Panc1 (cell line): ENCODE measurements at regions not wholly inside any gene's neighbourhood (a gene's known extent, or its start where the extent isn't known, plus 50 kb on each side); places are given as distances from the start of the nearest gene placed in this dataset.

Source experiments
- POLR2AphosphoS5 ChIP-seq: IDR thresholded peaks from 2 replicates; pipeline ENCODE4 v1.6.1; 2012; ENCODE audit warnings: mild to moderate bottlenecking, low read depth, low read length, moderate library complexity
- SIN3A ChIP-seq: IDR thresholded peaks from 2 replicates; pipeline ENCODE4 v1.6.1; 2012; ENCODE audit warnings: low read depth, mild to moderate bottlenecking, low read length, moderate library complexity, borderline replicate concordance; ENCODE audit not compliant: insufficient read depth
- TCF7L2 ChIP-seq: IDR thresholded peaks from 2 replicates; pipeline ENCODE4 v1.6.1; 2011; ENCODE audit warnings: mild to moderate bottlenecking, low read depth, low read length, inconsistent platforms
- TF ChIP-seq, protein P1 (sequence below), 2 experiments: IDR thresholded peaks; 2 replicates each; pipeline ENCODE4 v1.6.1; 2011 to 2012; ENCODE audit warnings: low read depth in 2 of 2, control low read depth in 1 of 2, low read length in 1 of 2, mild to moderate bottlenecking in 1 of 2, moderate library complexity in 1 of 2; ENCODE audit not compliant: insufficient read depth in 1 of 2
- TF ChIP-seq, protein P2 (sequence below): fragments of 450-650 bp; IDR thresholded peaks from 2 replicates; pipeline ENCODE4 v1.5.1; 2017; ENCODE audit warnings: mild to moderate bottlenecking

DNA sequence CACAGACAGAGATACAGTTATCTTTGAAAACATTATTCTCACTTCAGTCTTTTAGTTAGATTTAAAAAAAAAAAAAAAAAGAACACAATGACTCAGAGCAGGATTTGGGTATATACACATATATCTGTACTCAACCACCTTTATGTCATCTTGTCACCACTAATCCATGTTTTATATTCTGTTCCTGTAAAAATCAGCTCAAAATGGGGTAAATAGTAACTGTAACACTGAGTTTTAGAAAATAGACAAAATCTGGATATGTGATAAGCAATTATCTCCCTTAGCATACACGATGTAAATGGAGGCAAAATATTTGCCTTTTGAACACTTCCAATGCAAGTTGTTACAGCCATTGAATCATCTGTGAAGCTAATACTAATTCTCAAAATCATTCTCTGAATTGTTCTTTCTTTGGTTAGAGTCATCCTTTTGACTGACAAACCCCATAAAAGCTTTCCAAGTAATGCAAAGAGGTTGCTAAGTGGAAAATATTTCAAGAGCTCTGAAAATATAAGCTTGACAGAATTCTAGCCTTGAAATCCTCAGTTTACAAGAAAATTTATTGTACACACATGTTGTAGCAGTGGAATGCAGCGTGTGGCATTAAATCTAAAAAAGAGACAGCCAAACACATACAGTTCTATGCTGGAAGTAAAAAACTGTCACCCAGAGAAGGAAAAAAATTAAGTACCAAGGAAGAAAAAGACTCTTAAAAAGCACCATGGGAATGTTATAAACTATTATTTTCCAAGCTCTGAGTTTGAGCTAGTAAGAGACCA, 502.2 kb upstream of the PHF14 start:
- TF ChIP-seq, protein P1, sequence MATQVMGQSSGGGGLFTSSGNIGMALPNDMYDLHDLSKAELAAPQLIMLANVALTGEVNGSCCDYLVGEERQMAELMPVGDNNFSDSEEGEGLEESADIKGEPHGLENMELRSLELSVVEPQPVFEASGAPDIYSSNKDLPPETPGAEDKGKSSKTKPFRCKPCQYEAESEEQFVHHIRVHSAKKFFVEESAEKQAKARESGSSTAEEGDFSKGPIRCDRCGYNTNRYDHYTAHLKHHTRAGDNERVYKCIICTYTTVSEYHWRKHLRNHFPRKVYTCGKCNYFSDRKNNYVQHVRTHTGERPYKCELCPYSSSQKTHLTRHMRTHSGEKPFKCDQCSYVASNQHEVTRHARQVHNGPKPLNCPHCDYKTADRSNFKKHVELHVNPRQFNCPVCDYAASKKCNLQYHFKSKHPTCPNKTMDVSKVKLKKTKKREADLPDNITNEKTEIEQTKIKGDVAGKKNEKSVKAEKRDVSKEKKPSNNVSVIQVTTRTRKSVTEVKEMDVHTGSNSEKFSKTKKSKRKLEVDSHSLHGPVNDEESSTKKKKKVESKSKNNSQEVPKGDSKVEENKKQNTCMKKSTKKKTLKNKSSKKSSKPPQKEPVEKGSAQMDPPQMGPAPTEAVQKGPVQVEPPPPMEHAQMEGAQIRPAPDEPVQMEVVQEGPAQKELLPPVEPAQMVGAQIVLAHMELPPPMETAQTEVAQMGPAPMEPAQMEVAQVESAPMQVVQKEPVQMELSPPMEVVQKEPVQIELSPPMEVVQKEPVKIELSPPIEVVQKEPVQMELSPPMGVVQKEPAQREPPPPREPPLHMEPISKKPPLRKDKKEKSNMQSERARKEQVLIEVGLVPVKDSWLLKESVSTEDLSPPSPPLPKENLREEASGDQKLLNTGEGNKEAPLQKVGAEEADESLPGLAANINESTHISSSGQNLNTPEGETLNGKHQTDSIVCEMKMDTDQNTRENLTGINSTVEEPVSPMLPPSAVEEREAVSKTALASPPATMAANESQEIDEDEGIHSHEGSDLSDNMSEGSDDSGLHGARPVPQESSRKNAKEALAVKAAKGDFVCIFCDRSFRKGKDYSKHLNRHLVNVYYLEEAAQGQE (IDR thresholded peaks at IDR 0.05; ENCODE audit: insufficient read depth in 1 of 2, low read depth in 2 of 2, low read length in 1 of 2): no peak
- TF ChIP-seq POLR2AphosphoS5: no peak
- TF ChIP-seq TCF7L2: no peak
- TF ChIP-seq, protein P2, sequence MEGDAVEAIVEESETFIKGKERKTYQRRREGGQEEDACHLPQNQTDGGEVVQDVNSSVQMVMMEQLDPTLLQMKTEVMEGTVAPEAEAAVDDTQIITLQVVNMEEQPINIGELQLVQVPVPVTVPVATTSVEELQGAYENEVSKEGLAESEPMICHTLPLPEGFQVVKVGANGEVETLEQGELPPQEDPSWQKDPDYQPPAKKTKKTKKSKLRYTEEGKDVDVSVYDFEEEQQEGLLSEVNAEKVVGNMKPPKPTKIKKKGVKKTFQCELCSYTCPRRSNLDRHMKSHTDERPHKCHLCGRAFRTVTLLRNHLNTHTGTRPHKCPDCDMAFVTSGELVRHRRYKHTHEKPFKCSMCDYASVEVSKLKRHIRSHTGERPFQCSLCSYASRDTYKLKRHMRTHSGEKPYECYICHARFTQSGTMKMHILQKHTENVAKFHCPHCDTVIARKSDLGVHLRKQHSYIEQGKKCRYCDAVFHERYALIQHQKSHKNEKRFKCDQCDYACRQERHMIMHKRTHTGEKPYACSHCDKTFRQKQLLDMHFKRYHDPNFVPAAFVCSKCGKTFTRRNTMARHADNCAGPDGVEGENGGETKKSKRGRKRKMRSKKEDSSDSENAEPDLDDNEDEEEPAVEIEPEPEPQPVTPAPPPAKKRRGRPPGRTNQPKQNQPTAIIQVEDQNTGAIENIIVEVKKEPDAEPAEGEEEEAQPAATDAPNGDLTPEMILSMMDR: no peak
- TF ChIP-seq SIN3A: no peak
